ENCODE measurements at regions not wholly inside any gene's neighbourhood (a gene's known extent, or its start where the extent isn't known, plus 50 kb on each side); places are given as distances from the start of the nearest gene placed in this dataset.

DNA sequence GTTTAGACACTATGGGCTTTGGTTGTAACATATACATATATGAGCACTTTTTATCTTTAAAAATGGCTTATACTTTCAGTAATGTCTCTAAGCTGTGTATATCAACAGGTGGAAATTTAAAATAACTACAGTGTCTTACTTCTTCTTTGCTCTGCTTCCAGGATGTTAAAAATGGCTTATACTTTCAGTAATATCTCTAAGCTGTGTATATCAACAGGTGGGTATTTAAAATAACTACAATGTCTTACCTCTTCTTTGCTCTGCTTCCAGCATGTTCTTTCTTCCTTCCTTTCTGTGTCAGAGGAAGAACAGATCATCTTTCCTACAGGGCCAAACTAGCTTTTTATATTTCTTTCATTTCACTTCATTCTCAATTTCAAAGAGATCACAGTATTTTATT lies 689.6 kb downstream of the EPHA4 start:
- no peak for TF ChIP-seq CTCF (IDR thresholded peaks at IDR 0.05)
- Histone ChIP-seq H3K4me3 (no peak overlapping the region), H3K27ac (no peak overlapping the region)
- no peak for DNase-seq (ENCODE audit: low spot score)

DNA sequence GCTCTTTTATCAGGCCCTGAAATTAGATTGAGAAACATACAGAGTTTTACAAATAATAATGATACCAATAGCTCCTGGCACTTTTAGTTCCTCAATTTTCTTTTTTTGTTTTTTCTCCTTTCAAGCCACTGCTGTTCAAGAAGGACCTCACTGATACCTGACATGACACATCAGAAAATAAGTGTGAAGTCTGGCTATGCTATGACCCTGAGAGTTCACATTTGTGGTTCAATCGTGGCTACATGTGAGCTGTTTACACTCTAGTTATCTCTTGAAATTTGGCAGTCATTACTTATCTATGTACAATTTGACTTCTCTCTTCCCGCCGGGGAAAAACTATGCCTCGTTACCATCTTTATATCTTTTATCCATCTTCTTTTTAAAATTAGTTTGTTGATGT lies 686.5 kb downstream of the EPHA4 start:
- DNase-seq (ENCODE audit: low spot score): no peak
- Histone ChIP-seq H3K27ac (no peak overlapping the region), H3K4me3 (no peak overlapping the region)
- no peak for TF ChIP-seq CTCF (IDR thresholded peaks at IDR 0.05)

GRCh38 chr2:220887271-220887870 lies 684.7 kb downstream of the EPHA4 start:
- DNase-seq (ENCODE audit: low spot score): no peak
- Histone ChIP-seq H3K4me3 (no peak overlapping the region), H3K27ac (no peak overlapping the region)
- TF ChIP-seq CTCF (IDR thresholded peaks at IDR 0.05): no peak

- no peak for DNase-seq (ENCODE audit: low spot score)
- no peak overlapping the region for H3K4me3 ChIP-seq
- no peak for TF ChIP-seq CTCF (IDR thresholded peaks at IDR 0.05)
- H3K27ac ChIP-seq: no peak overlapping the region
These were observed 684.2 kb downstream of the EPHA4 start for GRCh38 chr2:220887876-220888275.

- no peak for DNase-seq (ENCODE audit: low spot score)
- H3K4me3 ChIP-seq: no peak overlapping the region
- H3K27ac ChIP-seq: no peak overlapping the region
- TF ChIP-seq CTCF (IDR thresholded peaks at IDR 0.05): no peak
These were observed 681.2 kb downstream of the EPHA4 start for GRCh38 chr2:220890931-220891330.

- DNase-seq (ENCODE audit: low spot score): no peak
- H3K4me3 ChIP-seq: no peak overlapping the region
- no peak overlapping the region for H3K27ac ChIP-seq
- TF ChIP-seq CTCF (IDR thresholded peaks at IDR 0.05): no peak
These were observed 680.7 kb downstream of the EPHA4 start for GRCh38 chr2:220891405-220891804.

DNA sequence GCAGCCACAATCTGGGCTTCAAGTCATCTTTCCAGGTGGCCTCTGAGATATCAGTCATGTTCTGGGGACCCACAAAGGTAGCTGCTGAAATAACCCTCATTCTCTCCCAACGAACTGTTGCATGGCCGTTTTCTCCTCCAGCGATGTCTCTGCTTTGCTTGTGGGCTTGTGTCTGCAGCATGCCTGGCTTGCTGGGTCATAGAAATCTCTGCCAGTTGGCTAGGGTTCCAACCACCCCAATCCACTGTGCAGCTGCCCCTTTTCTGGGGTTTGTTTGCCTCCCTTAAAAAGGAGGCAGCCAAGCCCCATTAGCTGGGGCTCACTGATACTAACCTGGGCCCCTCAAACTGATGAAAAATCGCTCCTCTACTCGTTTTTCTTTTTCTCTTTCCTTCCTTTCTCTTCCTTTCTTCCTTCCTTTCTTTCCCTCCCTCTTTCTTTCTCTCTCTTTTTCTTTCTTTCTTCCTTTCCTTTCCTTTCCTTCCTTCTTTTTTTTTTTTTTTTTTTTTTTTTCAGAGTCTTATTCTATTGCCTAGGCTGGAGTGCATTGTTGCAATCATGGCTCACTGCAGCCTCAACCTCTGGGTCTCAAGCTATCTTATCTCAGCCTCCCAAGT lies 680.0 kb downstream of the EPHA4 start:
- TF ChIP-seq CTCF (IDR thresholded peaks at IDR 0.05): no peak
- H3K4me3 ChIP-seq: no peak overlapping the region
- DNase-seq (ENCODE audit: low spot score): no peak
- no peak overlapping the region for H3K27ac ChIP-seq
